NCI-H446 treated with DMSO at 0.1 percent for 48 hours (cell line): ENCODE measurements at regions not wholly inside any gene's neighbourhood (a gene's known extent, or its start where the extent isn't known, plus 50 kb on each side); places are given as distances from the start of the nearest gene placed in this dataset.

Experiments used
- DNase-seq: peaks from one replicate; lab custom pipeline; 2025; lab: John Stamatoyannopoulos, UW

GRCh38 chr12:94783343-94783742 lies 133.0 kb upstream of the TMCC3 start:
- DNase-seq: no peak

GRCh38 chr12:94781835-94782234 lies 131.5 kb upstream of the TMCC3 start:
- DNase-seq: no peak

GRCh38 chr12:94779485-94779884 lies 129.1 kb upstream of the TMCC3 start:
- no peak for DNase-seq

- DNase-seq: no peak
These were observed 127.6 kb upstream of the TMCC3 start for GRCh38 chr12:94777936-94778335.

GRCh38 chr12:94775710-94776109 lies 125.4 kb upstream of the TMCC3 start:
- DNase-seq: no peak

GRCh38 chr12:94771741-94772140 lies 121.4 kb upstream of the TMCC3 start:
- no peak for DNase-seq

- no peak for DNase-seq
These were observed 120.8 kb upstream of the TMCC3 start for GRCh38 chr12:94771199-94771598.

- DNase-seq: no peak
These were observed 120.4 kb upstream of the TMCC3 start for GRCh38 chr12:94770791-94771190.

- DNase-seq: no peak
These were observed 119.7 kb upstream of the TMCC3 start for GRCh38 chr12:94769776-94770759.

- DNase-seq: no peak
These were observed 118.7 kb upstream of the TMCC3 start for GRCh38 chr12:94769047-94769420.

- no peak for DNase-seq
These were observed 118.2 kb upstream of the TMCC3 start for GRCh38 chr12:94768398-94769046.

GRCh38 chr12:94767956-94768355 lies 117.6 kb upstream of the TMCC3 start:
- DNase-seq: no peak

GRCh38 chr12:94766397-94766796 lies 116.0 kb upstream of the TMCC3 start:
- DNase-seq: no peak

- DNase-seq: no peak
These were observed 113.1 kb upstream of the TMCC3 start for GRCh38 chr12:94763462-94763861.

GRCh38 chr12:94762943-94763342 lies 112.6 kb upstream of the TMCC3 start:
- DNase-seq: no peak

GRCh38 chr12:94762259-94762942 lies 112.0 kb upstream of the TMCC3 start:
- DNase-seq: no peak

GRCh38 chr12:94761559-94761958 lies 111.2 kb upstream of the TMCC3 start:
- DNase-seq: no peak

- no peak for DNase-seq
These were observed 110.4 kb upstream of the TMCC3 start for GRCh38 chr12:94760786-94761185.

- no peak for DNase-seq
These were observed 106.4 kb upstream of the TMCC3 start for GRCh38 chr12:94756789-94757188.

- no peak for DNase-seq
These were observed 105.2 kb upstream of the TMCC3 start for GRCh38 chr12:94755598-94755997.

GRCh38 chr12:94754653-94755052 lies 104.3 kb upstream of the TMCC3 start:
- DNase-seq: no peak

GRCh38 chr12:94753036-94753679 lies 102.8 kb upstream of the TMCC3 start:
- DNase-seq: peak; percentile 20
